Neural cell (in vitro differentiated cells): ENCODE measurements at regions not wholly inside any gene's neighbourhood (a gene's known extent, or its start where the extent isn't known, plus 50 kb on each side); places are given as distances from the start of the nearest gene placed in this dataset.

ENCODE experiments used
- H2AFZ ChIP-seq: fragments of 200-600, 300-800 bp; sonication (generic), shearing (Covaris generic); 2 replicates; pipeline ENCODE4 v1.6.0; 2014; ENCODE audit warnings: low read depth, mild to moderate bottlenecking, antibody characterized with exemption, low read length, moderate library complexity
- H3F3A ChIP-seq: fragments of 200-600 bp; shearing (Covaris generic); 2 replicates; pipeline ENCODE4 v1.6.1; 2016; ENCODE audit warnings: mild to moderate bottlenecking, moderate library complexity, mixed read lengths, antibody characterized with exemption, low read length; ENCODE audit not compliant: insufficient read depth, poor library complexity, severe bottlenecking
- H3K27ac ChIP-seq: fragments of 200-600, 300-800 bp; sonication (generic), shearing (Covaris generic); 2 replicates; pipeline ENCODE4 v1.5.1; 2014; ENCODE audit warnings: mild to moderate bottlenecking, low read length, moderate library complexity
- H3K27me3 ChIP-seq: fragments of 300-800, 200-600 bp; sonication (generic), shearing (Covaris generic); 2 replicates; pipeline ENCODE4 v1.6.0; 2014; ENCODE audit warnings: mild to moderate bottlenecking, low read depth, low read length, moderate library complexity; ENCODE audit not compliant: insufficient read depth
- H3K36me3 ChIP-seq: fragments of 300-800, 200-600 bp; sonication (generic), shearing (Covaris generic); 2 replicates; pipeline ENCODE4 v1.5.1; 2014; ENCODE audit warnings: mild to moderate bottlenecking, antibody characterized with exemption, low read length, moderate library complexity; ENCODE audit not compliant: insufficient read depth
- H3K4me2 ChIP-seq: fragments of 300-800, 200-600 bp; sonication (generic), shearing (Covaris generic); 2 replicates; pipeline ENCODE4 v1.6.0; 2014; ENCODE audit warnings: mild to moderate bottlenecking, low read length
- H3K4me3 ChIP-seq: fragments of 300-800, 200-600 bp; sonication (generic), shearing (Covaris generic); 2 replicates; pipeline ENCODE4 v1.5.1; 2014; ENCODE audit warnings: mild to moderate bottlenecking, low read length, moderate library complexity
- H3K79me2 ChIP-seq: fragments of 200-600 bp; shearing (Covaris generic); replicated peaks from 2 replicates; pipeline ENCODE4 v1.6.0; 2014; ENCODE audit warnings: mild to moderate bottlenecking, low read length, moderate library complexity; ENCODE audit not compliant: insufficient read depth
- H3K9ac ChIP-seq: fragments of 300-800, 200-600 bp; sonication (generic), shearing (Covaris generic); 2 replicates; pipeline ENCODE4 v1.6.1; 2016; ENCODE audit warnings: mild to moderate bottlenecking, low read length, mixed read lengths
- H3K9me2 ChIP-seq: fragments of 200-600 bp; shearing (Covaris generic); 2 replicates; pipeline ENCODE4 v1.6.1; 2016; ENCODE audit warnings: mild to moderate bottlenecking, low read length, mixed read lengths; ENCODE audit not compliant: insufficient read depth
- H3K9me3 ChIP-seq: fragments of 200-600, 300-800 bp; sonication (generic), shearing (Covaris generic); 2 replicates; pipeline ENCODE4 v1.6.1; 2016; ENCODE audit warnings: mild to moderate bottlenecking, mixed run types, low read length, moderate library complexity, mixed read lengths
- H4K20me1 ChIP-seq: fragments of 200-600 bp; shearing (Covaris generic); 2 replicates; pipeline ENCODE4 v1.6.1; 2016; ENCODE audit warnings: mild to moderate bottlenecking, mixed run types; ENCODE audit not compliant: insufficient read depth
- CTCF ChIP-seq: fragments of 450-650 bp; IDR thresholded peaks from 2 replicates; pipeline ENCODE4 v1.5.1; 2014; ENCODE audit warnings: antibody characterized with exemption, mild to moderate bottlenecking, moderate library complexity; ENCODE audit not compliant: poor library complexity, severe bottlenecking
- EP300 ChIP-seq: fragments of 450-650 bp; conservative IDR thresholded peaks from 2 replicates; pipeline ENCODE4 v1.6.1; 2014; ENCODE audit warnings: antibody characterized with exemption, mild to moderate bottlenecking, moderate library complexity; ENCODE audit not compliant: poor library complexity, severe bottlenecking
- EZH2 ChIP-seq: fragments of 200-600, 300-800 bp; shearing (Covaris generic), sonication (generic); IDR thresholded peaks from 2 replicates; pipeline ENCODE4 v1.6.1; 2014; ENCODE audit warnings: antibody characterized with exemption, low read length, borderline replicate concordance, mild to moderate bottlenecking; ENCODE audit not compliant: insufficient read depth, poor library complexity, severe bottlenecking
- MXI1 ChIP-seq: fragments of 450-650 bp; conservative IDR thresholded peaks from 2 replicates; pipeline ENCODE4 v1.6.1; 2014; ENCODE audit warnings: antibody characterized with exemption, mild to moderate bottlenecking; ENCODE audit not compliant: poor library complexity, severe bottlenecking
- POLR2AphosphoS5 ChIP-seq: IDR thresholded peaks from 2 replicates; pipeline ENCODE4 v1.6.1; 2012
- RAD21 ChIP-seq: fragments of 450-650 bp; conservative IDR thresholded peaks from 2 replicates; pipeline ENCODE4 v1.6.1; 2014; ENCODE audit warnings: antibody characterized with exemption, mild to moderate bottlenecking, moderate library complexity
- REST ChIP-seq: IDR thresholded peaks from 2 replicates; pipeline ENCODE4 v1.6.1; 2012; ENCODE audit warnings: borderline replicate concordance
- SMC3 ChIP-seq: fragments of 450-650 bp; conservative IDR thresholded peaks from 2 replicates; pipeline ENCODE4 v1.6.1; 2014; ENCODE audit warnings: antibody characterized with exemption, mild to moderate bottlenecking, moderate library complexity; ENCODE audit not compliant: poor library complexity
- TAF1 ChIP-seq: IDR thresholded peaks from 2 replicates; pipeline ENCODE4 v1.6.1; 2012; ENCODE audit warnings: low read depth

GRCh38 chr6:112502351-112503090, 155.4 kb downstream of the RFPL4B start:
- peaks cover 5% of the 10 kb centered on the region for H3F3A ChIP-seq
- peak overlapping the region; percentile 96 for H3K27ac ChIP-seq
- H3K27me3 ChIP-seq, result no peaks in the 10 kb centered on the region
- H3K9ac ChIP-seq, result peak overlapping the region; percentile 65
- no peaks in the 10 kb centered on the region for H3K9me2 ChIP-seq
- H3K4me3 ChIP-seq, result peak overlapping the region; percentile 54
- H2AFZ ChIP-seq, result peak overlapping the region; percentile 30
- H3K36me3 ChIP-seq, result no peaks in the 10 kb centered on the region
- TF ChIP-seq SMC3 (peak; percentile 74), RAD21 (peak; percentile 74), MXI1 (no peak), CTCF (peak; percentile 71)
- H4K20me1 ChIP-seq, result no peaks in the 10 kb centered on the region
- peak overlapping the region; percentile 96 for H3K4me2 ChIP-seq
- H3K9me3 ChIP-seq, result no peaks in the 10 kb centered on the region
- H3K79me2 ChIP-seq, result no peaks in the 10 kb centered on the region

- Histone ChIP-seq H2AFZ (peak overlapping the region; percentile 30), H4K20me1 (no peaks in the 10 kb centered on the region), H3K36me3 (no peaks in the 10 kb centered on the region), H3K9me2 (no peaks in the 10 kb centered on the region), H3K4me2 (peak overlapping the region; percentile 96), H3K27ac (peak overlapping the region; percentile 96), H3K27me3 (no peaks in the 10 kb centered on the region), H3K9me3 (no peaks in the 10 kb centered on the region), H3F3A (peaks cover 5% of the 10 kb centered on the region), H3K9ac (peak overlapping the region; percentile 65), H3K4me3 (peak overlapping the region; percentile 54), H3K79me2 (no peaks in the 10 kb centered on the region)
- TF ChIP-seq CTCF (no peak), POLR2AphosphoS5 (peak; percentile 42), SMC3 (peak; percentile 46), MXI1 (no peak), TAF1 (peak; percentile 65), EP300 (peak; percentile 45)
These were observed 156.0 kb downstream of the RFPL4B start for GRCh38 chr6:112503091-112503596.

GRCh38 chr6:112504621-112505020, 157.5 kb downstream of the RFPL4B start:
- Histone ChIP-seq H3K4me2 (no peak overlapping the region), H2AFZ (no peak overlapping the region), H3K27me3 (no peaks in the 10 kb centered on the region), H3K9me3 (no peaks in the 10 kb centered on the region), H3K27ac (peak overlapping the region; percentile 96), H3K9me2 (no peaks in the 10 kb centered on the region), H3F3A (peaks cover 5% of the 10 kb centered on the region), H3K9ac (no peak overlapping the region), H3K36me3 (no peaks in the 10 kb centered on the region), H3K79me2 (no peaks in the 10 kb centered on the region), H4K20me1 (no peaks in the 10 kb centered on the region), H3K4me3 (no peak overlapping the region)
- no peak for TF ChIP-seq RAD21
- TF ChIP-seq EZH2, result no peak
- no peak for TF ChIP-seq MXI1
- no peak for TF ChIP-seq EP300
- TF ChIP-seq TAF1, result no peak
- TF ChIP-seq REST, result no peak
- TF ChIP-seq POLR2AphosphoS5, result no peak
- TF ChIP-seq SMC3, result no peak
- TF ChIP-seq CTCF, result no peak
